ENCODE measurements at regions not wholly inside any gene's neighbourhood (a gene's known extent, or its start where the extent isn't known, plus 50 kb on each side); places are given as distances from the start of the nearest gene placed in this dataset.

GRCh38 chr14:96617635-96618034 lies 115.5 kb downstream of the PAPOLA start:
- DNase-seq, result no peak

- no peak for DNase-seq
Observed at GRCh38 chr14:96622926-96623325, 120.7 kb downstream of the PAPOLA start.

- DNase-seq, result no peak
Observed at GRCh38 chr14:96623676-96624484, 121.7 kb downstream of the PAPOLA start.

GRCh38 chr14:96624661-96625425 lies 122.7 kb downstream of the PAPOLA start:
- DNase-seq, result no peak

DNA sequence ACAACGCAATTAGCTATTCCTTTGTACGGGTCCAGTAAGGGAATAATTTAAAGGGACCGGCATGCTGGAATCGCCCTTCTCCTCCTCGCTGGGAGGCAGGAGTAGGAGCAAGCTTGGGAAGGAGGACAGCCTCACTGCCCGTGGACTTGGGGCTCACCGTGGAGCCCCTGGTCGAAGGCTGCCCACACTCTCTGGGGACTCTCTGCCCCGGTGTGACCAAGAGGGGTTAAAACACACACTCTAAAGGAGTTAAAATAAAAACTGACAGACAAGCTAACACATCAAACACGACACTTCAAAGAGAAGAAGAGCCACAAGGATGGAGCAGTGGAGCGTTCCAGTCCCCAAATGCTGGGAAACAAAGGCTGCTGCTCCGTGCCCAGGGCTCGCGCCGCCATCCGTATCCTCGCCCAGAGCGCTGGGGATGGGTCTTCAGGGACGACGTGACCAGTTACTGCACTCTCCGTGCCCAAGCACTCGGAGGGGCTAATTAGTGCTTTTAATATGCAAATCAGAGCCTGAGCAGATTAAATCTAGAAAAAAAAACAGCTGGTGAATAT lies 123.3 kb downstream of the PAPOLA start:
- no peak for DNase-seq

DNA sequence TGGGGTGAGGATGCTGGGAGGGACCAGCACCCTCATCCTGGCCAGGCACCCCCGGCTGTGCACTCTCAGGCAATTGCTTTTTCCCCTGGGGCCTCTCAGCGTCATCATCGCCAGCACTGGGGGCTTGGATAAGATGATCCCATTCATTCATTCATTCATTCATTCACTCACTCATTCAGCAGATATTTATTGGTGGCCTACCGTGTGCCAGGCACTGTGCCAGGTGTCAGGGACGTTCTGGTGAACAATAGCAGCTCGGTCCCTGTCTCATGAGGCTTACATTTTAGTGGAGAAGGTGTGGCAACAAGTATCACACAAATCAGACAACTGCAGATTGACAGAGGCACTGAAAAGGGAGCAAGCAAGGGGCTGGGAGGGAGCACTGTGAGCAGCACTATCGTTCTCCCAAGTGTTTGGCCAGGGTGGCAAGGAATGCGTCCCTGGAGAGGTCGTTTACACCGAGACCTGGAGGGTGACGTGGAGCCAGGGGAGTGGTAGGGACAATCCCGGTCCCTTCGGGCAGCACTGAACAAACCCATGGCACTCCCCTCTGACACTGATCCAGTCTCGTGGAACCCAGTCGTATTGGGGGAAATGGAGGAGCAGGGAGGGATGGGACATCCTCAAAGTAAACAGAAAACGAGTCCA lies 124.1 kb downstream of the PAPOLA start:
- DNase-seq, result no peak

DNA sequence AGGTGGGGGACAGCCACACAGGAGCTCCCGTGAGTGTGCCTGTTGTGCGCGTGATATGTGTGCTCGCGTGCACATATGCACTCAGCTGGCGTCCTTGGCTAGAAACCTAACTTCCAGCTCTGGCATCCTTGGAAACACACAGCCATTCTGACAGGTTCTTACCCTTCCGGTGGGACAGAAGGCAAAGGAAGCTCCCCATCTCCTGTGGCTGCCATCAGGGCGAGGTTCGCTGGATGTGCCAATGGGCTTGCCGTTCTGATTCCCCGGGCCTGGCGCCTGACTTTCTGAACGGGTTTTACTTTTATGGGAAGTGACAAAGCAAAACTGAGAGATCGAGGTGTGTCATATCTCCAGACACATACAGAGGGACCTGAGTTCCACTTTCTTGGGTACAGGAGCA lies 124.7 kb downstream of the PAPOLA start:
- DNase-seq, result no peak

DNA sequence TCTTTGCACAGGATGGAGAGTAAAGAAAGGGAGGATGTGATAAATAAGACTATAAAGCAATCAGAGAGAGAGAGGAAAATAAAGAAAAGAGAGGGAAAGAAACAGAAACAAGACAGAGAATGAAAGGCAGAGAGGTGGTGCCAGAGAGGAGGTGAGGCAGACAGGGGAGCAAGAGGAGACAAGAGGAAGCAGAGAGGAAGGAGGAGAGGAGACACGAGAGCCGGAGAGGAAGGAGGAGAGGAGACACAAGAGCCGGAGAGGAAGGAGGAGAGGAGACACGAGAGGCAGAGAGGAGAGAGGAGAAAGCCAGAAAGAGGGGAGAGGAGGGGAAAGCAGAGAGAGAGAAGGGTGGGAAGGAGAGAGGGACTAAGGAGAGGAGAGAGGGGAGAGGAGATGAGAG lies 125.2 kb downstream of the PAPOLA start:
- no peak for DNase-seq

- DNase-seq, result no peak
Observed at GRCh38 chr14:96627811-96628775, 125.9 kb downstream of the PAPOLA start.

GRCh38 chr14:96629082-96629481 lies 126.9 kb downstream of the PAPOLA start:
- DNase-seq, result no peak

- DNase-seq, result no peak
Observed at GRCh38 chr14:96629558-96630222, 127.5 kb downstream of the PAPOLA start.

DNA sequence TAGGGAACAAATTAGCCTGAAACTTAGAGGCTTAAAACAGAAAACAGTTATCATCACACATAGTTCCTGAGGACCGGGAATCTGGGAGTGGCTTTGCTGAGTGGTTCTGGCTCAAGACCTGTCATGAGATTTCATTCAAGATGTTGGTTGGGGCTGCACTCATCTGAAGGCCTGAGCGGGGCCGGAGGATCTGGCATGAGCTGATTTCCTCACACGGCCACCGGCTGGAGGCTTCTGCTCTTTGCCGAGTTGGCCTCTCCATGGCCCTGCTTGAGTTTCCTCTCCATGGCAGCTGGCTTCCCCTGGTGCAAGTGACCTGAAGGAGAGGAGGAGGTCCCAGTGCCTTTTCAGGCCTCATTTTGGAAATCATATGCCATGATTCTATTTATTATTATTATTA lies 128.1 kb downstream of the PAPOLA start:
- no peak for DNase-seq

- no peak for DNase-seq
Observed at GRCh38 chr14:96631030-96631429, 128.8 kb downstream of the PAPOLA start.

DNA sequence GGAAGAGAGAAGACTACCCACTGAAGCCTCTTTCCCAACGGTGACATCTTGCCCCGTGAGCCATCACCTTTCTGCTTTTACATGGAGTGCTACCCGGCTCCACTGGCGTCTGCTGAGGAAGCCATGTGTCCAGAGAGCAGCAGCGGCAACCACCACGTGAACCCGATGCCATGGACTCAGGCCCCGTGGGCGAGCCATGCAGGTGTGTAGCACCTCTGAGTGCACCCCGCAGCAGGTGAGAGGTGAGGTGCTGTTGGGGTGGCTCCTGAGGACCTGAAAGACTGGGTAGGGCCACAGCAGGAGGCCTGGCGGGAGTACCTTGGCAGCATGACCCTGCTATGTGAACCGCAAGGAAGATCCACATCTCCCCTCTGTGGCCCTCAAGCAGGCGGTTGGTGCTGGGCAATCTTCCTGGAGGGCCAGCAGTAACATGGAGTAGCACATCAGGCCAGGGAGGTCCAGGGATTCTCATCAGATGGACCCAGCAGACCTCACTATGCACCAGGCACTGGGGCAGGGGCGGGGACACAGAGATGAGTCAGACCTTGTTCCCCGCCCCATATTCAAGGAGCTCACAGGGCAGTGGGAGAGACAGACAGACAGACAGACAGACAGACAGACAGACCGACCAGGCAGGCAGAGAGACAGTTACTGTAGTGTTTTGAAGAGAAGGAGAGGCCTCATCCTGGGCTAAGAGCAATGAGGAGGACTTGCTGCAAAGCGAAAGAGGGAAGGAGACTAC lies 129.6 kb downstream of the PAPOLA start:
- DNase-seq, result no peak

DNA sequence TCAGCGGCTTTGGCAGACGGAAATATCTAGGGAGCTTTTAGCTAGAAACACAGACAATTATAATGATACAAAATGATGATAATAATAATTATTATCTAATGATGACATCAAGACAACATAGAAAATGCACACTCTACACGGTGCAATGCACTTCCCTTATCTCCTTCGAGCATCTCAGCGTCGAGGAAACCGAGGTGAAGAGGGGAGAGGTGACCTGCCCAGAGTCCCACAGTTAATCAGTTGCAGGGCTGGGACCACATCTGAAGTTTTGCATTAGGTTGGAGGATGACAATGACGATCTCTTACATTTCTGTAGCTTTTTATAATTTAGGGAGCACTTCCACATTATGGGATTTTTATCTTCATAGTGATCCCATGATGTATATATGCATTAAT lies 130.2 kb downstream of the PAPOLA start:
- DNase-seq, result no peak

- DNase-seq, result no peak
Observed at GRCh38 chr14:96633096-96633495, 130.9 kb downstream of the PAPOLA start.

GRCh38 chr14:96634481-96634880 lies 132.3 kb downstream of the PAPOLA start:
- no peak for DNase-seq

- no peak for DNase-seq
Observed at GRCh38 chr14:96634896-96635295, 132.7 kb downstream of the PAPOLA start.

- DNase-seq, result no peak
Observed at GRCh38 chr14:96635850-96636249, 133.7 kb downstream of the PAPOLA start.

GRCh38 chr14:96637521-96637920 lies 135.3 kb downstream of the PAPOLA start:
- DNase-seq, result no peak
